GM12878 (cell line): ENCODE measurements at regions not wholly inside any gene's neighbourhood (a gene's known extent, or its start where the extent isn't known, plus 50 kb on each side); places are given as distances from the start of the nearest gene placed in this dataset.

Experiments
- BACH1 ChIP-seq: fragments of 450-650 bp; IDR thresholded peaks from 2 replicates; pipeline ENCODE4 v1.6.1; 2017; ENCODE audit warnings: mild to moderate bottlenecking, borderline replicate concordance
- BHLHE40 ChIP-seq, 2 experiments: fragments of 450-650 bp in 1 of 2; IDR thresholded peaks; 2 replicates each; pipeline ENCODE4 v1.6.1; 2011 to 2017; ENCODE audit warnings: low read depth in 2 of 2, borderline replicate concordance in 1 of 2, improper control_type of control experiment in 1 of 2, low read length in 1 of 2, mild to moderate bottlenecking in 1 of 2
- FOS ChIP-seq: IDR thresholded peaks from 3 replicates; pipeline ENCODE4 v1.6.1; 2011; ENCODE audit warnings: borderline replicate concordance; ENCODE audit not compliant: insufficient read length; ENCODE audit errors: extremely low read depth
- HCFC1 ChIP-seq: fragments of 150-350 bp; IDR thresholded peaks from 2 replicates; pipeline ENCODE4 v1.6.1; 2014; ENCODE audit warnings: low read length
- POLR2AphosphoS5 ChIP-seq: IDR thresholded peaks from 2 replicates; pipeline ENCODE4 v1.6.1; 2011; ENCODE audit warnings: mild to moderate bottlenecking, low read length, inconsistent platforms
- RAD21 ChIP-seq: IDR thresholded peaks from 2 replicates; pipeline ENCODE4 v1.6.1; 2011; ENCODE audit warnings: mild to moderate bottlenecking, low read depth, low read length, moderate library complexity; ENCODE audit not compliant: insufficient read depth
- SP1 ChIP-seq: IDR thresholded peaks from one replicate; pipeline ENCODE4 v1.6.1; 2011; ENCODE audit warnings: low read depth, low read length
- ZZZ3 ChIP-seq: IDR thresholded peaks from 2 replicates; pipeline ENCODE4 v1.6.1; 2011; ENCODE audit warnings: low read depth; ENCODE audit not compliant: control insufficient read depth, insufficient read length
- TF ChIP-seq, protein P1 (sequence below), 3 experiments: IDR thresholded peaks in 2 of 3; conservative IDR thresholded peaks in 1 of 3; 2 replicates each; pipeline ENCODE4 v1.5.1; 2011; ENCODE audit warnings: low read depth in 3 of 3, low read length in 3 of 3, mild to moderate bottlenecking in 3 of 3, control low read depth in 2 of 3, moderate library complexity in 2 of 3, inconsistent platforms in 1 of 3, mixed read lengths in 1 of 3; ENCODE audit not compliant: control insufficient read depth in 2 of 3, insufficient read depth in 1 of 3; ENCODE audit errors: extremely low read depth in 1 of 3
- TF ChIP-seq, protein P2 (sequence below): IDR thresholded peaks from 2 replicates; pipeline ENCODE4 v1.6.1; 2012; ENCODE audit warnings: low read depth, low read length, improper control_type of control experiment
- TF ChIP-seq, protein P3 (sequence below): IDR thresholded peaks from 2 replicates; pipeline ENCODE4 v1.6.1; 2012; ENCODE audit warnings: low read depth, low read length, improper control_type of control experiment
- TF ChIP-seq, protein P4 (sequence below): IDR thresholded peaks from 2 replicates; pipeline ENCODE4 v1.6.1; 2012; ENCODE audit warnings: mild to moderate bottlenecking, low read depth, low read length

DNA sequence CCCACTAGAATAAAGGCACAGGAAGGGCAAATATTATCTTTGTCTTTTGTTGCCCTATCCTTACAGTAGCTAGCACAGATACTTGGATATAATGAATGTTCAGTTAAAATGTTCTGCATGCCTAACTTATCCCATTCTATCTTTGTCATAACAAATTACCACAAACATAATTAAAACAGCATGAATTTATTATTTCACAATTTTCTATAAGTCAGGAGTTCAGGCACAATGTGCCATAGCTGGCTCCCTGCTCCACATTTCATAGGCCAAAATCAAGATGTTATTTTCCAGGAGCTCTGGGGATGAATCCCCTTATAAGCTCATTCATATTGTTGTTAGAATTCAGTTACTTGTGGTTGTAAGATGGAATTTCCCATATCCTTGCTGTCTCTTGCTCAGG is 975.5 kb downstream of the IGSF11 start:
- TF ChIP-seq, protein P1, sequence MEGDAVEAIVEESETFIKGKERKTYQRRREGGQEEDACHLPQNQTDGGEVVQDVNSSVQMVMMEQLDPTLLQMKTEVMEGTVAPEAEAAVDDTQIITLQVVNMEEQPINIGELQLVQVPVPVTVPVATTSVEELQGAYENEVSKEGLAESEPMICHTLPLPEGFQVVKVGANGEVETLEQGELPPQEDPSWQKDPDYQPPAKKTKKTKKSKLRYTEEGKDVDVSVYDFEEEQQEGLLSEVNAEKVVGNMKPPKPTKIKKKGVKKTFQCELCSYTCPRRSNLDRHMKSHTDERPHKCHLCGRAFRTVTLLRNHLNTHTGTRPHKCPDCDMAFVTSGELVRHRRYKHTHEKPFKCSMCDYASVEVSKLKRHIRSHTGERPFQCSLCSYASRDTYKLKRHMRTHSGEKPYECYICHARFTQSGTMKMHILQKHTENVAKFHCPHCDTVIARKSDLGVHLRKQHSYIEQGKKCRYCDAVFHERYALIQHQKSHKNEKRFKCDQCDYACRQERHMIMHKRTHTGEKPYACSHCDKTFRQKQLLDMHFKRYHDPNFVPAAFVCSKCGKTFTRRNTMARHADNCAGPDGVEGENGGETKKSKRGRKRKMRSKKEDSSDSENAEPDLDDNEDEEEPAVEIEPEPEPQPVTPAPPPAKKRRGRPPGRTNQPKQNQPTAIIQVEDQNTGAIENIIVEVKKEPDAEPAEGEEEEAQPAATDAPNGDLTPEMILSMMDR (IDR thresholded peaks at IDR 0.05 in 2 of 3, conservative IDR thresholded peaks at IDR 0.05 in 1 of 3; ENCODE audit: control insufficient read depth in 2 of 3, extremely low read depth in 1 of 3, insufficient read depth in 1 of 3, low read depth in 3 of 3, low read length in 3 of 3), result no peak
- TF ChIP-seq, protein P2, sequence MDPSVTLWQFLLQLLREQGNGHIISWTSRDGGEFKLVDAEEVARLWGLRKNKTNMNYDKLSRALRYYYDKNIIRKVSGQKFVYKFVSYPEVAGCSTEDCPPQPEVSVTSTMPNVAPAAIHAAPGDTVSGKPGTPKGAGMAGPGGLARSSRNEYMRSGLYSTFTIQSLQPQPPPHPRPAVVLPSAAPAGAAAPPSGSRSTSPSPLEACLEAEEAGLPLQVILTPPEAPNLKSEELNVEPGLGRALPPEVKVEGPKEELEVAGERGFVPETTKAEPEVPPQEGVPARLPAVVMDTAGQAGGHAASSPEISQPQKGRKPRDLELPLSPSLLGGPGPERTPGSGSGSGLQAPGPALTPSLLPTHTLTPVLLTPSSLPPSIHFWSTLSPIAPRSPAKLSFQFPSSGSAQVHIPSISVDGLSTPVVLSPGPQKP, result no peak
- no peak for TF ChIP-seq SP1
- no peak for TF ChIP-seq FOS
- TF ChIP-seq, protein P3, sequence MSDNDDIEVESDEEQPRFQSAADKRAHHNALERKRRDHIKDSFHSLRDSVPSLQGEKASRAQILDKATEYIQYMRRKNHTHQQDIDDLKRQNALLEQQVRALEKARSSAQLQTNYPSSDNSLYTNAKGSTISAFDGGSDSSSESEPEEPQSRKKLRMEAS, result no peak
- no peak for TF ChIP-seq ZZZ3
- TF ChIP-seq BACH1, result no peak
- no peak for TF ChIP-seq BHLHE40 (IDR thresholded peaks at IDR 0.05; ENCODE audit: borderline replicate concordance in 1 of 2, low read depth in 2 of 2, low read length in 1 of 2)
- TF ChIP-seq HCFC1, result no peak
- TF ChIP-seq, protein P4, sequence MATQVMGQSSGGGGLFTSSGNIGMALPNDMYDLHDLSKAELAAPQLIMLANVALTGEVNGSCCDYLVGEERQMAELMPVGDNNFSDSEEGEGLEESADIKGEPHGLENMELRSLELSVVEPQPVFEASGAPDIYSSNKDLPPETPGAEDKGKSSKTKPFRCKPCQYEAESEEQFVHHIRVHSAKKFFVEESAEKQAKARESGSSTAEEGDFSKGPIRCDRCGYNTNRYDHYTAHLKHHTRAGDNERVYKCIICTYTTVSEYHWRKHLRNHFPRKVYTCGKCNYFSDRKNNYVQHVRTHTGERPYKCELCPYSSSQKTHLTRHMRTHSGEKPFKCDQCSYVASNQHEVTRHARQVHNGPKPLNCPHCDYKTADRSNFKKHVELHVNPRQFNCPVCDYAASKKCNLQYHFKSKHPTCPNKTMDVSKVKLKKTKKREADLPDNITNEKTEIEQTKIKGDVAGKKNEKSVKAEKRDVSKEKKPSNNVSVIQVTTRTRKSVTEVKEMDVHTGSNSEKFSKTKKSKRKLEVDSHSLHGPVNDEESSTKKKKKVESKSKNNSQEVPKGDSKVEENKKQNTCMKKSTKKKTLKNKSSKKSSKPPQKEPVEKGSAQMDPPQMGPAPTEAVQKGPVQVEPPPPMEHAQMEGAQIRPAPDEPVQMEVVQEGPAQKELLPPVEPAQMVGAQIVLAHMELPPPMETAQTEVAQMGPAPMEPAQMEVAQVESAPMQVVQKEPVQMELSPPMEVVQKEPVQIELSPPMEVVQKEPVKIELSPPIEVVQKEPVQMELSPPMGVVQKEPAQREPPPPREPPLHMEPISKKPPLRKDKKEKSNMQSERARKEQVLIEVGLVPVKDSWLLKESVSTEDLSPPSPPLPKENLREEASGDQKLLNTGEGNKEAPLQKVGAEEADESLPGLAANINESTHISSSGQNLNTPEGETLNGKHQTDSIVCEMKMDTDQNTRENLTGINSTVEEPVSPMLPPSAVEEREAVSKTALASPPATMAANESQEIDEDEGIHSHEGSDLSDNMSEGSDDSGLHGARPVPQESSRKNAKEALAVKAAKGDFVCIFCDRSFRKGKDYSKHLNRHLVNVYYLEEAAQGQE, result no peak
- no peak for TF ChIP-seq POLR2AphosphoS5
- no peak for TF ChIP-seq RAD21
